ENCODE measurements at regions not wholly inside any gene's neighbourhood (a gene's known extent, or its start where the extent isn't known, plus 50 kb on each side); places are given as distances from the start of the nearest gene placed in this dataset.

DNA sequence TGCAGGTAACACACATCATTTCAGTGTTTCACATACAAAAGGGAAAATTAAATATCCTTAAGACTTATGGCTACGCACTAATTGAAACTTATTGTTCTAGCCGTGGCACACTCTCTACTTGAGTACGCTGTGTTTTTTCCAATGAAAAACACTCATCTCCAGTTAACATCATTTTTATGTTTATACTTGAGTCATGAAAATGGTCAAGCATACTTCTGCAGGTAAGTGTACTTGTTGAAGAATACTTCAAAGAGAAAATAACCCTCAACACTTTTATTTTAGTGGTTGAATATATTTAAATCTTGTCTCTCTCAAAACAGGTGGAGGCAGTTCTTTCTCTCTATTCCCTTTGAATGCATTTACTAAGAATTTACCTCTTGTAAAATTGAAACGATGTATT lies 538.7 kb upstream of the PCDH7 start:
- TF ChIP-seq EP300 (IDR thresholded peaks at IDR 0.05) (no peak), POLR2A (IDR thresholded peaks at IDR 0.05) (no peak), CTCF (IDR thresholded peaks at IDR 0.05) (no peak)
- Histone ChIP-seq H3K27me3 (no peaks in the 10 kb centered on the region), H3K9me3 (no peaks in the 10 kb centered on the region), H3K4me3 (no peak overlapping the region), H3K36me3 (no peaks in the 10 kb centered on the region), H3K27ac (no peak overlapping the region), H3K4me1 (no peaks in the 10 kb centered on the region)
- no peak for DNase-seq (ENCODE audit: low spot score in 2 of 2)
- 88 to 91% methylated on average over 4 of the region's 4 CpGs for WGBS, 2 donors

- no peaks in the 10 kb centered on the region for H3K27me3 ChIP-seq
- H3K27ac ChIP-seq: no peak overlapping the region
- 73 to 88% methylated on average over 2 of the region's 2 CpGs for WGBS, 2 donors
- no peak for DNase-seq (ENCODE audit: low spot score in 2 of 2)
- no peak for TF ChIP-seq EP300 (IDR thresholded peaks at IDR 0.05)
- no peak for TF ChIP-seq CTCF (IDR thresholded peaks at IDR 0.05)
- no peak for TF ChIP-seq POLR2A (IDR thresholded peaks at IDR 0.05)
- no peaks in the 10 kb centered on the region for H3K9me3 ChIP-seq
- no peak overlapping the region for H3K4me3 ChIP-seq
- no peaks in the 10 kb centered on the region for H3K36me3 ChIP-seq
- no peaks in the 10 kb centered on the region for H3K4me1 ChIP-seq
These were observed 538.3 kb upstream of the PCDH7 start for GRCh38 chr4:30181918-30182317.

DNA sequence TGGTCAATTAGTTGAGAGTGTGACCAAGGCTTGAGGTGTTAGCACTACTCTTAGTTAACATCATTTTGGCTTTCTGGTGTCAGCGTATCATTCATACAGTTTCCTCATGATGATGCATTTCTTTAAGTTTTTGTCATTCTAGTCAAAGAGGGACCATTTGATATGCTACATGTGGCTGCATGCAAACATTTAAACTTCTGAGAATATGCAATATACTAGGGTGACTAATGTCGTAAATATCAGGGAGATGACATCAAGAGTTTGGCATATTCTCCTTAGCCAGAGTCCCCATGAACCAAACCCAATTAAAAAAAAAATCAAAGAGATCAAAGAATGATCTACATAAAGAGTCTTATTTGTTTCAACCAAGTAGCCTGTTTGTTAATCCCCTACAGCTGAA lies 537.4 kb upstream of the PCDH7 start:
- H3K9me3 ChIP-seq: no peaks in the 10 kb centered on the region
- H3K27ac ChIP-seq: no peak overlapping the region
- TF ChIP-seq EP300 (IDR thresholded peaks at IDR 0.05): no peak
- TF ChIP-seq POLR2A (IDR thresholded peaks at IDR 0.05): no peak
- no peak for TF ChIP-seq CTCF (IDR thresholded peaks at IDR 0.05)
- no peaks in the 10 kb centered on the region for H3K27me3 ChIP-seq
- H3K4me1 ChIP-seq: no peaks in the 10 kb centered on the region
- 90 to 91% methylated on average over 2 of the region's 2 CpGs for WGBS, 2 donors
- DNase-seq (ENCODE audit: low spot score in 2 of 2): no peak
- H3K4me3 ChIP-seq: no peak overlapping the region
- no peaks in the 10 kb centered on the region for H3K36me3 ChIP-seq

DNA sequence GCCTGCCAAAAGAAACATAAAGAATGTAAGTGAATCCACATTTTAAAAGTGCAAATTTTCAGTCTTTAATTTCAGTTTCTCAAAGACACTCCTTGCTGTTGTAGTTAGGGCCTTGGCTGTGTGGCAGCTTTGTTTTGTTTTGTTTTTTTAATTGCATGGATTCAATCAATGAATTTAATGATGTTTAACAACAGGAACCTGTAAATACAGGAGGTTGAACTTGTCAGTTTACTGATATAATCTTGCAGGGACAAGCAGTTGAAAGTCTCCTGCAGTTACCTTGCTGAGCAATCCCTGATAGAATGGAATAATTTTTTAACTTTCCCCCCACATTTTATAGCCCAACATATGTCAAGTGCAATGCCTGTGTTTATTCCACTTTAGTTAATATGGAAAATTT lies 528.3 kb upstream of the PCDH7 start:
- Histone ChIP-seq H3K27me3 (no peaks in the 10 kb centered on the region), H3K9me3 (no peaks in the 10 kb centered on the region), H3K36me3 (no peaks in the 10 kb centered on the region), H3K4me1 (no peaks in the 10 kb centered on the region), H3K27ac (no peak overlapping the region), H3K4me3 (no peak overlapping the region)
- TF ChIP-seq POLR2A (IDR thresholded peaks at IDR 0.05) (no peak), EP300 (IDR thresholded peaks at IDR 0.05) (no peak), CTCF (IDR thresholded peaks at IDR 0.05) (no peak)
- no peak for DNase-seq (ENCODE audit: low spot score in 2 of 2)

GRCh38 chr4:30207389-30207788 lies 512.8 kb upstream of the PCDH7 start:
- Histone ChIP-seq H3K36me3 (no peaks in the 10 kb centered on the region), H3K9me3 (no peaks in the 10 kb centered on the region), H3K27ac (no peak overlapping the region), H3K27me3 (no peaks in the 10 kb centered on the region), H3K4me3 (no peak overlapping the region), H3K4me1 (no peaks in the 10 kb centered on the region)
- TF ChIP-seq EP300 (IDR thresholded peaks at IDR 0.05) (no peak), CTCF (IDR thresholded peaks at IDR 0.05) (no peak), POLR2A (IDR thresholded peaks at IDR 0.05) (no peak)
- DNase-seq (ENCODE audit: low spot score in 2 of 2): no peak

Data from tibial nerve (tissue), 4 donors.